ENCODE measurements at regions not wholly inside any gene's neighbourhood (a gene's known extent, or its start where the extent isn't known, plus 50 kb on each side); places are given as distances from the start of the nearest gene placed in this dataset.
"Not testable (repeated sequence)": the region's sequence is repeated elsewhere in the genome, so short reads cannot be mapped to it uniquely, and the experiment has no call there.

DNA sequence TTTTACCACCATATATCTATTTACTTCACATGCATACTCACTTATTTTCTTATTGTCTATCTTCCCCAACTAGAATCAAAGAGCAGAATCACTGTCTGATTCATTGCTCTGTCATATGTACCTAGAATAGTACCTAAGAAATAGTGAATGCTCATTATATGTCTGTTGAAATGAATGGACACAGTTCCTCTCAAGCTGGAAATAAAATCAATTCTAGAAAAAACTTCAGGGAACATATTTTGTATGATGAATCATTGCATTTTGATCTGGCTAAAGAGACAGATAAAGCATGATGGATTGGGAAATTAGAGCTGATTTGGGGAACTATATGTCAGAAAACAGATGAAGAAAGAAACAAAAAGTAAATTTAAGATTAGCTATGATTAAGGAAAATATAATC is 623.3 kb downstream of the C12orf50 start:
- intact Hi-C loops (cut with DNase I): no loop called here
- no peak for DNase-seq (ENCODE audit: low spot score)
- no peaks in the 10 kb centered on the region for H3K4me1 ChIP-seq (replicated peaks)

DNA sequence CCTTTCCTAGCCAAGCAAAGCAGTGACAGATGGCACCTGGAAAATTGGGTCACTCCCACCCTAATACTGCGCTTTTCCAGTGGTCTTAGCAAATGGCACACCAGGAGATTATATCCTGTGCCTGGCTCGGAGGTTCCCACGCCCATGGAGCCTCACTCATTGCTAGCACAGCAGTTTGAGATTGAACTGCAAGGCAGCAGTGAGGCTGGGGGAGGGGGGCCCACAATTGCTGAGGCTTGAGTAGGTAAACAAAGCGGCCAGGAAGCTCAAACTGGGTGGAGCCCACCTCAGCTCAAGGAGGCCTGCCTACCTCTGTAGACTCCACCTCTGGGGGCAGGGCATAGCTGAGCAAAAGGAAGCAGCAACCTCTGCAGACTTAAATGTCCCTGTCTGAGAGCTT is 635.0 kb downstream of the C12orf50 start:
- 90% methylated on average over 4 of the region's 4 CpGs for WGBS
- H3K9me3 ChIP-seq; H3K4me1 ChIP-seq (replicated peaks); intact Hi-C loops (cut with DNase I); H3K36me3 ChIP-seq; DNase-seq (ENCODE audit: low spot score); H3K4me3 ChIP-seq; H3K27me3 ChIP-seq (replicated peaks; ENCODE audit: insufficient read depth); H3K27ac ChIP-seq: not testable (repeated sequence)

More for the DNA sequence above, 623.3 kb downstream of the C12orf50 start:
- no peaks in the 10 kb centered on the region for H3K36me3 ChIP-seq
- H3K9me3 ChIP-seq: no peaks in the 10 kb centered on the region
- no peak overlapping the region for H3K27ac ChIP-seq
- no peaks in the 10 kb centered on the region for H3K27me3 ChIP-seq (replicated peaks; ENCODE audit: insufficient read depth)
- TF ChIP-seq POLR2A (IDR thresholded peaks at IDR 0.05) (no peak), CTCF (IDR thresholded peaks at IDR 0.05) (no peak), POLR2AphosphoS5 (IDR thresholded peaks at IDR 0.05) (no peak)
- no peak overlapping the region for H3K4me3 ChIP-seq

- intact Hi-C loops (cut with DNase I): no loop called here
- TF ChIP-seq CTCF (IDR thresholded peaks at IDR 0.05): no peak
- TF ChIP-seq POLR2A (IDR thresholded peaks at IDR 0.05): no peak
- TF ChIP-seq POLR2AphosphoS5 (IDR thresholded peaks at IDR 0.05): no peak
- 27% methylated on average over 3 of the region's 3 CpGs for WGBS
Measured at GRCh38 chr12:87388376-87388775, 640.8 kb downstream of the C12orf50 start.

DNA sequence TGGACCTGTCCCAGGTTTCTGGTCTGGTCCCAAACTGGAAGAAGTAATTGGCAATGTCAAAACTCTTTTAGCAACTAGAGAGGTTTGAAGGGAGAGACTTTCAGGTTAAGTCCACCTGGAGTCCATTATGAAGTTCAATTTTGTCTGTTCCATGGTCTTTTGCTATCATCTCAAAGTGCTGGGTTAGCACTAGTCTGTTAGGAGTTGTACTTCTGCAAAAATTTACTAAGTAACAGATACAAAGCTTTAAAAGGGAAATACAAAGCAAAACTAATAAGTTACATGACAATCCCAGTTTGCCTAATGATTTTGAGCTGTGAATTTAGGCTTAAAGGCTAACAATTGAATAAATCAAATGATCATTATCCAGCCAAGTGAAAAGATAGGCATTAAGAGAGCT is 643.9 kb downstream of the C12orf50 start:
- Histone ChIP-seq H3K4me1 (replicated peaks) (no peaks in the 10 kb centered on the region), H3K27me3 (replicated peaks; ENCODE audit: insufficient read depth) (no peaks in the 10 kb centered on the region), H3K9me3 (no peaks in the 10 kb centered on the region), H3K4me3 (no peak overlapping the region), H3K27ac (no peak overlapping the region), H3K36me3 (no peaks in the 10 kb centered on the region)
- DNase-seq (ENCODE audit: low spot score): no peak
- intact Hi-C loops (cut with DNase I): no loop called here
- TF ChIP-seq POLR2AphosphoS5 (IDR thresholded peaks at IDR 0.05): no peak
- no peak for TF ChIP-seq POLR2A (IDR thresholded peaks at IDR 0.05)
- no peak for TF ChIP-seq CTCF (IDR thresholded peaks at IDR 0.05)

More at GRCh38 chr12:87388376-87388775, 640.8 kb downstream of the C12orf50 start:
- H3K9me3 ChIP-seq: no peaks in the 10 kb centered on the region
- H3K27me3 ChIP-seq (replicated peaks; ENCODE audit: insufficient read depth): no peaks in the 10 kb centered on the region
- H3K4me1 ChIP-seq (replicated peaks): no peaks in the 10 kb centered on the region
- H3K4me3 ChIP-seq: no peak overlapping the region
- H3K27ac ChIP-seq: no peak overlapping the region
- no peaks in the 10 kb centered on the region for H3K36me3 ChIP-seq
- DNase-seq (ENCODE audit: low spot score): no peak

- no peak overlapping the region for H3K4me3 ChIP-seq
- intact Hi-C loops (cut with DNase I): no loop called here
- TF ChIP-seq POLR2A (IDR thresholded peaks at IDR 0.05): no peak
- TF ChIP-seq CTCF (IDR thresholded peaks at IDR 0.05): no peak
- no peak for TF ChIP-seq POLR2AphosphoS5 (IDR thresholded peaks at IDR 0.05)
- WGBS: 55% methylated on average over 3 of the region's 3 CpGs
- H3K4me1 ChIP-seq (replicated peaks): no peaks in the 10 kb centered on the region
- no peaks in the 10 kb centered on the region for H3K9me3 ChIP-seq
- DNase-seq (ENCODE audit: low spot score): no peak
- H3K27me3 ChIP-seq (replicated peaks; ENCODE audit: insufficient read depth): no peaks in the 10 kb centered on the region
- no peak overlapping the region for H3K27ac ChIP-seq
- H3K36me3 ChIP-seq: no peaks in the 10 kb centered on the region
Measured at GRCh38 chr12:87384226-87384625, 645.0 kb downstream of the C12orf50 start.

Measured in prostate gland (tissue), 2 donors.